ENCODE measurements at regions not wholly inside any gene's neighbourhood (a gene's known extent, or its start where the extent isn't known, plus 50 kb on each side); places are given as distances from the start of the nearest gene placed in this dataset.
"Not testable (repeated sequence)": the region's sequence is repeated elsewhere in the genome, so short reads cannot be mapped to it uniquely, and the experiment has no call there.

DNA sequence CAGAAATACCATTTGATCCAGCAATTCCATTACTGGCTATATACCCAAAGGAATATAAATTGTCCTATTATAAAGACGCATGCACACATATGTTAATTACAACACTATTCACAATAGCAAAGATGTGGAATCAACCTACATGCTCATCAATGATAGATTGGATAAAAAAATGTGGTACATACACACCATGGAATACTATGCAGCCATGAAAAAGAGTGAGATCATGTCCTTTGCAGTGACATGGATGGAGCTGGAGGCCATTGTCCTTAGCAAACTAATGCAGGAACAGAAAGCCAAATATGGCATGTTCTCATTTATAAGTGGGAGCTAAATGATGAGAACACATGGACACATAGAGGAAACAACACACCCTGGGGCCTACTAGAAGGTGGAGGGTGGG is 78.3 kb upstream of the EED start:
- DNase-seq: not testable (repeated sequence)

DNA sequence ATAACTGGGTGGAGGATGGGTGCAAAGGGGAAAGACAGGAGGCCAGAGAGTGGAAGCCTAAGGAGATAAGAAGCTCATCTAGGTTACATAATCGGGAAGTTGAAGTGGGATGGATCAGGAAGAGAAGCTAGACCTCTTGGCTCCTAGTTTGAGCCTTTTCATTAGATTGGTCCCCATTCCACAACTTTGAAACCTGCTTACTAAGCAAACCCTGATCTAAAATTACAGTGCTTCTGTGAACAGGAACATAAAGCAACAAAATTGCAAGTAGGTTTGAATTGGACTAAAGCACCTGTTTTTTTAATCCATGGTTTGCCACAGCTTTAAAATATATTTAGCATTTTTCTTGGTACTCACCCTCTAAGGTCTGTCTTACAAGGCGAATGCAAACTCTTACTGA is 80.4 kb upstream of the EED start:
- no peak for DNase-seq

DNA sequence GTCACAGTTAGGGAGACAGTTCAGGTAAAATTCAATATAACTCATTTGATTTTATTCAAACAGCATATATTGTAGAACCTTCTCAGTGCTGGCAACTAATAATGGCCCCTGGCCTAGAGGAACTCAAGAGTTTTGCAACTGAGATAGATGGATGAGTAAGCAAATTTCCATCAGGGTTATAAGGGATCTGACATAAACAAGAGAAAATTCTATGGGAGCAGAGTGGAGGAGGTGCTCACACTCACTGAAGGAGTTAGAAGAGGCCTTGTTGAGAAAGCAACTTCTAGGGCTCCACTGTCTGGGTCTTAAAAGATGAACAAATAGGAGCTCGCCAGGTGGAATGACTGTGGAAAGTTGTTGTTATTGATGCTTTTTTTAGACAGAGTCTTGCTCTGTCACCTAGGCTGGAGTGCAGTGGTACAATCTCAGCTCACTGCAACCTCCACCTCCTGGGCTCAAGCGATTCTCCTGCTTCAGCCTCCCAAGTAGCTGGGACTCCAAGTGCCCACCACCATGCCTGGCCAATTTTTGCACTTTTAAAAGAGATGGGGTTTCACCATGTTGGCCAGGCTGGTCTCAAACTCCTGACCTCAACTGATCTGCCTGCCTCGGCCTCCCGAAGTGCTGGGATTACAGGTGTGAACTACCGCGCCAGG is 81.2 kb upstream of the EED start:
- DNase-seq: not testable (repeated sequence)

DNA sequence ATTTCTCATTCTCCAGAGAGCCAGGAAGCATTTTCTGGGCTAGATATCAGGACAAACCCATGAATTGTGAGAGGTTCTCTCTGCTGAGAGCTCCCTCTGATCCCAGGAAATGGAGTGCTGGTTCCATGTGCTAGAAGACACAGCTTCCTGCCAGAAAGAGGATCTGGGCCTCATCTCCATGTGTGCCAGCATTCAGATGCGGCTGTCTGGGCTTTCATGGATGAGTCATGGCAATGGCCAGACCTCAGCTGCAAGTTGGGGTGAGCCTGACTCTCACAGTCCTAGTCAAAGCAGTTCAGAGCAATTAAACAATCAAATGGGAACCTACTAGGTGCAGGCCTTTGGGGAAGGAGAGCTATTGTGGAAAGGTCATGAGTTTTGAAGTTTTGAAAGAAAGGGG is 82.3 kb upstream of the EED start:
- DNase-seq: no peak

DNA sequence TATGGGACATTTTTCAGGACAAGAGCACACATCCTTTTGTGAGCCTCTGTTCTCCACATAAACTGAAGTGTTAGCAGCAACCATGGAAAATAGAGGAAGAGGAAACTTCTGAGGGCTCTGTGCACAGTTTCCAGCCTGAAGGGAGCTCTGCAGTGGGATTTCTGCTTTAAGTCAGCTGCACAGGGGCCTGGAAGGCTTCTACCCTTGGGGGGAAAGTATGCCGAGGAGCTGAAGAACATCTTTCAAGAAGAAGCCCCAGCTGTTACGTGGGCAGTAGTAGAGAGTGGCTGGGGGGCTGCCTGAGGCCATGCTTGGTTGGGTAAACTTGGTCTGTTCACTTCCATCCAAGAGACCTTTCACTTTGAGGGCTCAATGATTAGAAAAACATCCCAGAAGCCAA is 82.7 kb upstream of the EED start:
- DNase-seq: no peak

DNA sequence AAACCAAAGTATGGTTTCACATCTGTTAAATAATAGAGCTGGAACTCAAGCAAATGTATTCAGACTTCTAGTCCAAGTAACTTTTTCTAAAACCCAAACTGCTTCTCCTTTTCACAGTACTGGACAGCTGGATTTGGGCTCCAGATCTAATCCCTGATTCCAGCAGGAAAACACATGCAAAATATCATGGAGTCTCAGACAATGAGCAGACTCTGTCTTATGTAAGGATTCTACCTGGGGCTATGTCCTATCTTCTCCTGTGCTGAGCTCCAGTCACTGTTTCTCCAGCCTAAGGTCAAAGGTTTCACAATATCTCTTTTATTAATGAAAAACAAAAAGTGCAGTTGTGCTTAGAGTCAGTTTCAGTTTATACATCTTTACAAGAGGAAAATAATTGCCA is 83.2 kb upstream of the EED start:
- no peak for DNase-seq

DNA sequence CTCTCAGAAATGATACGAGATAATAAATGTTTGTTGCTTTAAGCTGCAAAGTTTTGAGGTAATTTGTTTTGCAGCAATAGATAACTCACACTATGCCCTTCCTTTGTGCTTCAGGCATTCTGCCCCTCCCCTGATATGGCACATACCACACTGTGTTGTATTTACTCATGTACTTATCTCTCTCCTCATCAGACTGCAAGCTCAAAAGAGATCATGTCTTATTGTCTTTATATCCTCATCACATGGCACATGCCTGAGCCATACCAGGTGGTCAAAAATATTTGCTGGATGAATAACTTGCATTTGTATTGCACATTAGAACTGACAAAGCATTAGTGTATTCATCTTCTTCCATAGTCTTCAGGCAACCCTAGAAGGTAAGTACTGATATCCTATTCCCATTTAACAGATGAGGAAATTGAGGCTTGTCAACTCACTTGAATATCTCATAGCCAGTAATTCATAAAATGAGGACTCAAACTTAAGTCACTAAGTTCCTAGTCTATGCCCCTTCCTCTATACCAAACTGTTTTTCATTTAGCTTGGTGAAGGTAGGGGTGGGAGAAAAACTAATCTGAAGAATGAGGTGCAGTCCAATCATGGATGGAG is 83.9 kb upstream of the EED start:
- DNase-seq: no peak

DNA sequence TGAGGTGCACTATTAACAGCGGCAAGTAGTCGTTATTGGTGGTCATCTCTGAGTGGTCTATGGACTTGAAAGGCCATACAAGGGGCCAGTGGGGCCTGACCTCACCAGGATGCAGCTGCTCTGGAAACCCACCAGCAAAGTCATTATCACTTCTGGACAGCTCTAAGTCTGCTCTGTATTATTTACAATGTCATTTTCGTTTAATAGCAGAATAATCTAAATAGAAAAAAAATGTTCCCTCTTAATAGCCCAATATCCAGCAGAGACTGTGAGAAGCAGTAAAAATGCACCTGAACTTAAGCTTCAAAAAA is 85.0 kb upstream of the EED start:
- DNase-seq: no peak

DNA sequence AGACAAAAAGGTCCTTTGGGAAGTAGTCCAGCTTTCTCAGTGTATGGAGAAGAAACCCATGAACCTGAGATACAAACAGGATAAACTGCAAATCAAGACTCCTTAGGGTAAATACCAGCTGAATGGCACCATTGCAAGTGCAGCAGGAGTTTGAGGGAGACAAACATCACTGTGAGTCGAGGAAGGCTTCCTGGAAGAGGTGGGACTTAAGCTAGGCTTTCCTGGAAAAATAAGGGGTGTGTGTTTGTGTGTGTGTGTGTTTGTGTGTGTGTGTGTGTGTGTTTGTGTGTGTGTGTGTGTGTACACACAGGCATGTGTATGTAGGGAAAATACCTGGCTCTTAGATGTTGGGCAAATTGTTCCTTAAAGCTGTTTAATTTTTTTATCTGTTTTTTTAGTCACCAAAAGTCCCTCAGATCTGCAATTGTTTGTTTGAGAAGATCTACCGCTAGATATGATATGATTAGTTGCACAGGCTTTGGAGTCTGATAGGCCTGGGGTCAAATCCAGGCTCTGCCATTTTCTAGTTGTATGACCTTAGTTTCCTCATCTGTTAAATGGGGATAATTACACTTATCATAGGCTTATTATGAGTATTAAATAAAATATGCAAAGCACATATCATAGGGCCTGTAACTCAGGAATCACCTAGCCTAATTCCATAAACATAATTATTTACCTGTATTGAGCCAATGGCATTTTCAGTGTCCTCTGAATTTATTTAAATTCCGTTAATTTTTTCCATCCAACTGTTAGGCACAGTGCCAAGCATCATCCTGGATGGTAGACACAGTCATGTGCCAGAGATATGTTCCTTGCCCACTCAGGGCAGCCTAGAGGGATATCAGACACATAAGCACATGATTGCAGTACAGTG is 85.6 kb upstream of the EED start:
- DNase-seq: no peak

DNA sequence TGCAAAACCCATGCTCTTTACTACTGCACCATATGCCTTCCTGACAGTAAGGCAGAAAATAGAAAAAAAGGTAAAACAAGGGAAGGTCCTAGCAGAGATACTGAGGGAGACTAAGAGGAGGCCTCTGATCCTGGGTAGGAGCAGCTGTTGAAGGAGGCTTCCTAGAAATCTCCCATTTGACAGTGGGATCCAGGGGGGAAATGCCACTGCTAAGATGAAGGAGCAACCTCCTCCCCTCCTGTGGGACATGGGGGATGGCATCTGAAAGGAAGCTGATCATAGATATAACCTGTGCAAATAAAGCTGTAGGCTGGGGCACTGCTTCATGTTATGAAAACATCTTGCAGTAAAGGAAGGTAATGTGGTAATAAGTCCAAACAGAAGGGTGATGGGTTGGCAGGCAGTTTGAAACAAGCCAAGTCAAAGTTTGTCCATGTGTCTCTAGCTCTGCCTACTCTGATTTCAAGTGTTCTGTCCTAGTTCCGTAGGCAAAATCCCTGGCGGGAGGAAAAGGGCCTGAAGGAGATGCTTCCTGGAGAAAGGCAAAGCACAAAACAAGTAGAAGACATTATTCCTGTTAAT is 86.7 kb upstream of the EED start:
- no peak for DNase-seq

DNA sequence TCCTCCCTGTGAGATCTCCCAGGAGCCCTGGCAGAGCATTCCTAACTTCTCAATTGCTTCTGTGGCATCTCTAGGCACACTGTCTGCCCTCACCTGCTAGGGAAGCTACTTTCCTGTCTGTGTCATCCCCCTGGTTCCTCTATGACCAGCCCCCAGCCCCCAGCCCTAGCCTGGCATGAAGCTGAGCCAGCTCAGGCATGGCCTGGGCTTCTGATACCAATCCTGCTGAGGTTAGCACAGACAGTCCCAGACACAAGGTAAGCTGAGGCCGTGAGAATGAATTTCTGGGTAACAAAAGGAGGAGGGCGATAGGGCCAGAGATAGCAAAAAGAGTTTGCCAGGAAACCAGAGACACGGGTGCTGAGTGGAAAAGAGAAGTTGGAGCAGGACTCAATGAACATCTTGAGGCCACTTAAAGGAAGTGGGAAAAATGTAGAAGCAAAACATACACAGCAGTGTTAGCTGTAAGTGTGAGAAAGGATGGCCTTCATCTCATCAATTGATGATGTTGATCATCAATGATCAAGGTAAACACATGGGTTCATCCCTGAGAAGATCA is 87.6 kb upstream of the PICALM start:
- no peak for DNase-seq

DNA sequence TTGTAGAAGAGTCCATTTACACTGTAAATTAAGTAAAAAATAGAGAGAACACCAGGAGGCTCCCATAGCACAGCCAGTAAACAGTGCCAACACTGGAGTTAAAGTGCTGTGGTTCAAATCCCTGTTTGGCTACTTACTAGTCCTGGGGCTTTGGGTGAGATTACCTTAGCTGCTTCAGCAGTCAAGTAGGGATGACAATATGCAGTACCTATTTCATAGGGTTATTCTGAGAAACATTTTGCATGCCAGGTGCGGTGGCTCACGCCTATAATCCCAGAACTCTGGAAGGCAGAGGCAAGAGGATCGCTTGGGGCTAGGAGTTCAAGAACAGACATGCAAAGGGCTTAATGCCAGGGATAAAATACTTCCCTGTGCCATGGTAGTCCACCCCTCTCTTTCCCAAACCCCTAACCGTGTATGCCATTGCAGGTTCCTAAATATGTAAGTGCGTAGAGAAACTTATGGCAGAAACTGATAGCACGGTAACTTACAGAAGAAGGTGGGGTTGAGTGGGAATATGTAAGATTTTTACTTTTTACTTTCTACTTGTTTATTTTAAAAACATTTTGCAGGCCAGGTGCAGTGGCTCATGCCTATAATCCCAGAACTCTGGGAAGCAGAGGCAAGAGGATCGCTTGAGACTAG is 86.4 kb upstream of the PICALM start:
- DNase-seq: no peak

DNA sequence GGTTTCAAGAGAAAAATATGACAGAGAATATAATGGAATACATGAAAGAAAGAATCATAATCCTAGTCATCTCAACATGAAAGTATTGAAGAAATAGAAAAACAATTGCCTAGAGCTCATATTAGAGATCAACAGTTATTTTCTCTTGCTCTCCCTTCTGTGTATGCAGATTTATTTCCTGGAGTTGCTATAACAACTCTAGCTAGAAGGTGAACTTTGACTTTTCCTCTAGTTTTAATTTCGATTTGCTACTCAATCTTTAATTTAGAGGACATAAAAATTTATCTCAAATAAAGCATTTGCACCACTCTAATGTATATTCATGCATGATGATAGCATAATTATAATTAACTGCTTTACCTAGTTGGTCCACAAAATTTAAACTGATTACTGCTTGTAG is 84.6 kb upstream of the PICALM start:
- DNase-seq: no peak

DNA sequence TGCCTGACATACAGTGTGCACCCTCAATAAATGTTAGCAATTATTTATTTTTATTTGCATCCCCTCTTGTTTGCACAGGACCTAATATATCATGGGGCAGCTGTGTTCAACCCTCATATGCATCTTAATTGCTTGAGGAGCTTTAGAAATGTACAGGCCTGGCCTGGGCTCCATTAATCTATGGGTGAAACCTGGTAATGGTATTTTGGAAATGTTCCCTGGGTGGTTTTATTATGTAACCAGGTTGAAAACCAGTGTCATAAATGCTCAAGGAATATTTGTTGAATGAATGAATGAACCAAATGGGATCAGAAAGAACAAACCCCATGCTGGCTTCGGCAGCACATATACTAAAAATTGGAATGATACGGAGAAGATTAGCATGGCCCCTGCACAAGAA is 84.0 kb upstream of the PICALM start:
- no peak for DNase-seq

DNA sequence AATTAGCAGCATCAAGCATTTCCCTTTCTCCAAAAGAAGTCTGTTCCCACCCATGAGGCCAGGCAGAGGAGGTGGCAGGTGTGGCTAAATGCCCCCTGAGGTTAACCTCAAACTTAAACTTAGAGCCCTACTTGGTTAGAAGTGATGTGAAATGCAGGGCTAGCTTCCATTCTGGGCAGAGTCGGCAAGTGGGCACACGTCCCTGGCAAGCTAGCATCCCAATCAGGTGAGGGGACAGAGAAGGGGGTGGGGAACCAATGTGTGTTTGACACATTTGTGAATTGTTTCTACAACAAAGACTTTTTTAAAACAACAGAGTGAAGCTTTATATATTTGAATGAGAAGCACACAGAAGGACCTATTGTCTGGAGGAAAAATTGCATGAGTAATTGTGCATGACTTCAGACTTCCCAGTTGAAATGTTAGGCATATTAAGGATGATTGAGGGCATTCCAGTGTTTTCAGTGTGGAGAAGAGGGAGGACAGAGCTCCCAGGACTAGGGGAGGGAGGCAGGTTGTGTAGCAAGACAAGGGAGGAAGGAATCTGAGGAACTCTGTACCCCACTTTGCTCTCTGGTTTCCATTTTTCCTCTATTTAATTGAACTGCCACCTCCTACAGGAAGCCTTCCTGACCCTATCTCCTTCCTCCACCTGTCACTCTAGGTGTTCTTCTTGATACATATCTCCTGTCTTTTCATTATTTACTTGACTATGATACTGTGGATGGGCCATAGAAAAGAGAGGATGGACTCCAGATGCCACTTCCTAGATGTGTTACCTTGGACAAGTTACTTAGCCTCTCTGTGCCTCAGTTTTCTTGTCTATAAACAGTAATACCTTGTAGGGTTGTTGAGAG is 83.3 kb upstream of the PICALM start:
- DNase-seq: no peak

DNA sequence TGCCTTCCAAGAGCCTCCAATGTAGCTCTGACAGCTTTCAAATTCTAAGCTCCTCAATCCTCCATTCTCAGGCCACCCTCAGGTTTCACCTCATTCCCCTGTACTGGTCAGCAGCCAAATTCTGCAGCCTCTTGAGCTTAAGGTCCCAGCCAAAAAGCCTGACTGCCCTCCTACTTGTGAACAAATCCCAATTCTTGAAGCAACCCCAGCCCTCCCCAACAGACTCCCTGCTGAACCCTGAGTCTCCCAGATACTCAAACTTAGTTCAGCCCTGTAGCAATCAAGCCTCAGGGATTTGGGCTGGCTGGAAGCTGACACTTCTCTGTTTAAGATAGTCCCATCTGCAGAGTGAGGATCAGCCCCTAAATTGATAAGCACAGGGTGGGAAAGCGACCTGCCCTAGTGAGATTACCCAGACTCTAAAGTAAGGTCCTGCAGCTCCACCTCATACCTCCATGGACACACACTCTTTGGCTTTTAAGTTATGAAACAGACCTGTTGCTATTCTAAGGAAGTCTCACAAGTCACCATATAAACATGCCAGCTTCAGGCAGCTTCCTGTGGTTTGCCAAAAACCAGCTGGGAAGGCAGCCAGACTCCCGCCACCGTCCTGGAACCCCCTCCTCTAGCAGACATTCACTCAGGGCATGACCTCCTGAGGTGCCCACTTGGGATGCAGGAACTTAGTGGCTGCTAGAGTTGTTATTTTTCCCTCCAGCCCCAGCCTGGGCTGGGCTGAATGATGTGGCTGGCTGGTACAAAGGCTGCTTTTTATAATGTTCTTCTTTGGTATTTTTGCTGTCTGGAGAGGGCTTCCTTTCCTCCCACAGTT is 82.5 kb upstream of the PICALM start:
- no peak for DNase-seq

DNA sequence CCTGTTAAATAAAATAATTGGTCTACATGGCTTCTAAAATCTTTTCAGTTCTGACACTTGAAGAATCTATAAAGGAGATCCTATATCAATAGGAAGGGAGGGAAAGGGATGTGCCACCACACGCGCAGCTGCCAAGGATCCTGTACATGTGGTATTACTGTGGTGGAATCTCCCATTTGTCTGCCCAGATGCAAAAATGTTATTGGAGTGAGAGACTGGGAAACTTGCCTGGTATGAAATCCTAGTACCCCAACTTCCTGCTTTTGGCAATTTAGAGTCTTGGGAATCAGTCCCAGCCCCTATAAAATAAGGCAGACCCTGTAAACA is 81.9 kb upstream of the PICALM start:
- no peak for DNase-seq

DNA sequence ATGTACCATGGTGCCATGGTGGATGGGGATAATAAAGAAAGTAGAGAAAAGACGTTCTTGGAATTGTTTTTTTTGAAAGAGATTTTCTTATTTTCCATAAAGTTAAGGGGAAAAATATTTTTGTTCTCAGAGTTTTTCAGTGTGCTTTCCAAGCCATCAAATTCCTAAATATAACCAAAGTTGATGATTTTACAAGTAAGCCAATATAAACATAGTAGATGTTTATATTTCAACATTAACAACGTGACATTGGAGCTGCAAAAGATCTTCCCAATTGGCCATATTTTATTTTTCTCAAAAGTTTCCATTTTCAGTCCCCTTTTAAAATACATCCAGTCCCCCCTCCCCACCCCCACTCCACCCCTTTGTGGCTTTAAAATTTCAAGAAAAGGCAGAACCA is 80.9 kb upstream of the PICALM start:
- no peak for DNase-seq

DNA sequence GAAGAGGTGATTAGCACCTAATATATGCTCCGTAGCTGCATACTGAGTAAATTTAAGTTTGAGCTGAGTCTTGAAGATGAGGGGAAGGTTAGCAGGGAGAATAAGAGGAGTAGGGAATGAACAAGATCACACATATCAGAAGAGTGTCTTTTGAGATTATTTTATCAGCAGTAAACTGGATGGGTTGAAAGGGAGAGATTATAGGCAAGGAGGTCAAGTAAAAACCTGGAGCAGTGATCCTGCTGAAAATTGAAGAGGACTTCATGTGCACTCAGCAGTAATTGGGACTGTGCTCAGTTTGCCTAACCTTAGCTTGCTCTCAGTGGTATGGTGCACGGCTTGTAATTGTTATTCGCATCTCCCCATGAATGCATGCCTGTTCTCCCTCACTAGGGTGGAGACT is 79.5 kb upstream of the PICALM start:
- DNase-seq: no peak

DNA sequence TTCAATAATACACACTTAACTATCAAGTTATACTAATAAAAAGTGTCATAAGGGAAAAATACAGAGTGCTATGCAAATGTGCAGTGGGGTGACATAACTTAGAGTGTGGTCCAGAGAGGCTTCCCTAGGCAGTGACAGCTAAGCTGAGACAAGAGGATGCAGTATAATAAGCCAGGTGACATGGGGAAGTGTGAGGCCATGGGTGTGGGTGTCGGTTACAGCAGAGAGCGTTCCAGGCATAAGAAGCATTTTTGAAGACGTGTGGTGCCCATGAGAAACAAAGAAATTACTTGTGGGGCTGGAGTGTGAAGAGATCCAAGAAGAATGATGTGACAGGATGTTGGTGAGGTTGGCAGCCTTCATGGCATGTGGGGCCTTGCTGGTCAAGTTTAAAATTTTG is 78.1 kb upstream of the PICALM start:
- DNase-seq: no peak

DNA sequence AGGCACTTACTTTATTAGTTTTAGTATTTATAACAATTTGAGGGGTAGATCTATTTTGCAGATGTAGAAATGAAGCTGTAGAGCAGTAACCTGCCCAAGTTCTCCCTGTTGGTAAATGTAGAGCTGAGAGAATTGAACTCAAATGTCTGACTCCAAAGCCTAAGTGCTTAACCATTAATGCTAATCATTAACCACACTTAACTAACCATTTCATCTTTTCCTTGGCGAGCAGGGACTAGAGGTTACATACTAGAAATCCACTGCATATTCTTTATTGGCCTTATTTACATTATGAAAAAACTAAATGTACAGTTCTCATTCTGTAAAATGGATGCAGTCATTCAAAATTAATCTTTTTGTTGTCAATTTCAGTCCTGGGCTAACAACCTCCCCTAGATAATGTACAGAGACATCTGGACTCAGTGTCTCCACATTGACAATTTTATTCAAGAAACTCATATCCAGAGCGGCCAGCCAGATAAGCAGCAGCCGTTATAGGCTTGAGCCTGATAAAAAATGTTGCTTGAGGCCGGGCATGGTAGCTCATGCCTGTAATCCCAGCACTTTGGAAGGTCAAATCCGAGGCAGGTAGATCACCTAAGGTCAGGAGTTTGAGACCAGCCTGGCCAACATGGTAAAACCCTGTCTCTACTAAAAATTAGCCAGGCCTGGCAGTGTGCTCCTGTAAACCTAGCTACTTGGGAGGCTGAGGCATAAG is 76.7 kb upstream of the PICALM start:
- DNase-seq: no peak
